NCI-H2171 treated with DMSO at 0.1 percent for 48 hours (cell line): ENCODE measurements at regions not wholly inside any gene's neighbourhood (a gene's known extent, or its start where the extent isn't known, plus 50 kb on each side); places are given as distances from the start of the nearest gene placed in this dataset.
"Not testable (repeated sequence)": the region's sequence is repeated elsewhere in the genome, so short reads cannot be mapped to it uniquely, and the experiment has no call there.

Experiments
- DNase-seq: peaks from one replicate; lab custom pipeline; 2025; lab: John Stamatoyannopoulos, UW

DNA sequence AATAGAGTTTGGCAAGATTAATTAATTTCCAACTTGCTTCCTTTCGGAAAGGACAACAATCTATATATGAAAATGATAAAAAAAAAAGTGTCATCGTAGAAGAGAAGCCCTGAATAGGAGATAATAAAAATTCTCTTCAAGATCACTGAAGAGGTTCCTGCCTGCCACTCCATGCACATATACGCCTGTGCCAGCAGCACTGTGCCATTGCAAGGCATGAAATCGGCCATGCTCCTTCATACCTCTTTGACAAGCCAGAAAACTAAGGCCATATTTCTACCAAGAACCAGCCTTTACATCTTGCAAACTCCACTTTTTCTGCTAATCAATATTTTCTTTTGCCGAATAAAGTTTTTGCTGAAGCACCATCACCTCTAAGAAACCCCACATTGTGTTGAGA, 365.5 kb downstream of the CXXC4 start:
- DNase-seq, result no peak

- no peak for DNase-seq
Observed at GRCh38 chr4:104128850-104129213, 365.9 kb downstream of the CXXC4 start.

GRCh38 chr4:104128031-104128849, 366.5 kb downstream of the CXXC4 start:
- no peak for DNase-seq

DNA sequence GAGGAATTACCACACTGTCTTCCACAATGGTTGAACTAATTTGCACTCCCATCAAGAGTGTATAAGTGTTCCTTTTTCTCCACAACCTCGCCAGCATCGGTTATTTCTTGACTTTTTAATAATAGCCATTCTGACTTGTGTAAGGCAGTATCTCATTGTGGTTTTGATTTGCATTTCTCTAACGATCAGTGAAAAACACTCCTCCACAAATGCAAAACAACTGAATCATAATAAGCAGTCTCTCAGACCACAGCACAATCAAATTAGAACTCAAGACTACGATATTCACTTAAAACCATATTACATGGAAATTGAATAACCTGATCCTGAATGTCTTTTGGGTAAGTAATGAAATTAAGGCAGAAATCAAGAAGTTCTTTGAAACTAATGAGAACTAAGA, 371.7 kb downstream of the CXXC4 start:
- no peak for DNase-seq

DNA sequence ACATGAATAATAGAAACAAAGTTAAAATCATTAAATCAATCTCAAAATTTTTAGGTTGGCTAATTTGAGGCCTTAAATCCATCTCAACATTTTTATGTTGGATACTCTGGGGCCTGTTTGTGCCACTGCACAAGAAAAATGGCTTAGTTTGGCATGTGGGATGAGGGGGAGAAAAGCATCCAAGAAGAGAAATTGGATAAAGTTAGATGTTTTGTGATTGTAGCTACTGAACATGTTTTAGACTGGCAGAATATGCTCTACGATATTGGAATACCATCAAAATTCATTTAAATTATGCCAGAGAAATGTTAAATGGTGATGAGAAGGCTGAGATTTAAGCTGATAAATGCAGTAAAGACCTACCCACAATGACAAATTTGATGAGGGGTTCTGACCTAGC, 376.9 kb downstream of the CXXC4 start:
- DNase-seq, result no peak

DNA sequence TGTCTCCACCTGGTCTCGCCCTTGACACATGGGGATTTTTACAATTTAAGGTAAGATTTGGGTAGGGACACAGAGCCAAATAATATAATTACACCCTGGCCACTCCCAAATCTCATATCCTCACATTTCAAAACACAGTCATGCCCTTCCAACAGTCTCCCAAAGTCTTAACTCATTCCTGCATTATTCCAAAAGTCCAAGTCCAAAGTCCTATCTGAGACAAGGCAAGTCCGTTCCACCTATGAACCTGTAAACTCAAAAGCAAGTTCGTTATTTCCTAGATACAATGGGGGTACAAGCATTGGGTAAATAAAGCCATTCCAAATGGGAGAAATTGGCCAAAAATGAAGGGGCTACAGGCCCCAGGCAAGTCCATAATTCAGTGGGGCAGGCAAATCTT, 380.8 kb downstream of the CXXC4 start:
- no peak for DNase-seq

- DNase-seq, result no peak
Observed at GRCh38 chr4:104099141-104099540, 379.4 kb upstream of the TACR3 start.

GRCh38 chr4:104093247-104093646, 373.5 kb upstream of the TACR3 start:
- DNase-seq, result no peak

- no peak for DNase-seq
Observed at GRCh38 chr4:104073229-104073628, 353.4 kb upstream of the TACR3 start.

GRCh38 chr4:104066533-104066932, 346.7 kb upstream of the TACR3 start:
- DNase-seq, result no peak

DNA sequence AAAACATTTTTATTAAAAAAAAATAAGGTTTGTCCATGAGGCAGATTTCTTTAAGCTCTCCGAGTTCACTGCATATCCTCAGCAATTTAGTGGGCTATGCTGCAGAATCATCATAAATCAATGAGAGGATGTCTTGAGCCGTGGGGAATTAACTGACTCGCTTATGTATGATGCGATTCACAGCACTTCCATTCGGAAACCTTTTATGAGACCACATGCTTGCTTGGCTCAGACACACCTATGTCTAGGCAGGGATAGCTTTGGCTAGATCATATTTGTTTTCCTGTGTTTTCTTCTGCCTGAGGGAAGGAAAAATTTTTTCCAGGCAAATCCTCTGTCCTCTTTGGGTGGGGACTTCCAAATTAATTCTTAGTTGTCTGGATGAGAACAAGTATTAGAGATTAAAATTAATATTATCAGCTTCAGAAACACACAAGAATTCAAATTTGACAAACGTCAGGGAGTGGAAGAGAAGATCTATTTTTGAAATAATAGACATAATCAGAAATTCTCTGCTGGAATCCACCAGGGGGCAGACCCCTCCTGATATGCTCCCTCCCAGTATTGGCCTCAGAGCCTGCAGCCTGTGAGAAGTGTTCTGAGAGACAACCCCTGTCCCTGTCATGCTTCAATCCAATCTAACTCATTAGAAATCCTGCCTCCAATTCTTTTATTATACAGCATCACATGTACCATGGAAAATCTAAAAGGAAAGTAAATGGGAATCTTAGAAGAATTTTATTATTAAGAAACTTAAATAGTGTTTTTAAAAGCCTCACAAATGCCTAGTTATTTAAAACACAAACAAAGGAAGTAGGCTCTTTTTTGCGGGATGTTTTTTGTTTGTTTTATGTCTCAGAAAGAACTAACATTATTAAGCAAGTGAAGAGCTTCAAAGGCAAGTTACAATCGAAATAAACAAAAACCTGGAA, 345.1 kb upstream of the TACR3 start:
- DNase-seq, result peak; percentile 4

GRCh38 chr4:104063341-104063740, 343.6 kb upstream of the TACR3 start:
- no peak for DNase-seq

GRCh38 chr4:104044369-104044768, 324.6 kb upstream of the TACR3 start:
- no peak for DNase-seq

DNA sequence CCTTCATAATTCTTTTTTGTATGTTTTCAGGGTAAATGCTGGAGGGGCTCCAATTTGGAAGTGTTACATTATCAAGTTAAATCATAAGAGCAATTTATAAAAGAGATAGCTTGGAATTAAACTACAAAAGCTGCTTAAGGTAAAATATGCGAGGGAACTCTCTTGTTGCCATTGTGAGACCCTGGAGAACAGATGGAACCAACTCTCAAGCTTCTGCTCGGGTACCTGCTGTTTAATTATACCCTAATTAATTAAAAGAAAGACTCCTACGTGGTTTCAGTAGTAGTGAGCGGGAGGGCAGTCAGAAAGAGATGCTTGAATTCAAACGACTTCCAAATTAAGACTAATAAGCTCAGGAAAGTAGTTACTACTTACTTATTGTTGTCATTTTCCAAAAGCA, 313.1 kb upstream of the TACR3 start:
- no peak for DNase-seq

DNA sequence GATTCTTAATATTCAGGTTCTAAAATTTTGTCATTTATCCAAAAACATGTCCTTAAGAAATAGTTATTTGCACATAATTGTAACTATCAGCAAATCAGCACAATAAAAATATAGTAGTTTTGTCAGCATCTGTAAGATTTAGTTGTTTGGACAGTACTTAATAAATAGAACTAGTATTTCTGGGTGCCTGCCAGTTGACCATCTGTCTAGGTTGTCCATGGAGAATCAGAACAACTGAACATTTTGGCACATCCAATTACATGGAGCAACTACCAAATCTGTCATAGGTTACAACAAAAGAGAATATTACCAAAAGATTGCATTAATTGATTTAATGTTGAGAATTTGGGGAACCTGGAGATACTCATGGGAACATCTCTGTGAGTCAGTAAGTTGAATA, 305.5 kb upstream of the TACR3 start:
- no peak for DNase-seq

- no peak for DNase-seq
Observed at GRCh38 chr4:104022831-104023230, 303.0 kb upstream of the TACR3 start.

GRCh38 chr4:104022226-104022625, 302.4 kb upstream of the TACR3 start:
- no peak for DNase-seq

DNA sequence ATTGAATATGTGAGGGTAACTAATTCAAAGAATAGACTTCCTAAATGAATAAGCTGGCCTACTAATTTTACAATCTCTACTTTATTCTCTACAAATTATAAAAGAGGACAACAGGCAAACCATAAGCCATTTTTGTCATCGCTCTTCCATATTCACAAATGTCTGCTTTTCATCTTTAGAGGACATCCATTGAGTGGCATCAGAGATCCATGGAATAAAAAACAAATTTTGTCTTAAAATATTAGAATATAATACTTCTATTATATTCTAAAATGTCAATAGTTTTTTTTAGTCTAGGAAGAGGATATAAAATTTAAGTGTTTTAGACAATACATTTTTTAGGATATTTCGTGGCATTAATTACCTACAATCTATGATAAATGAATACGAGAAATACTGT, 300.9 kb upstream of the TACR3 start:
- no peak for DNase-seq

GRCh38 chr4:104017213-104017612, 297.4 kb upstream of the TACR3 start:
- no peak for DNase-seq

GRCh38 chr4:104015680-104016079, 295.9 kb upstream of the TACR3 start:
- no peak for DNase-seq

GRCh38 chr4:104010722-104011121, 290.9 kb upstream of the TACR3 start:
- DNase-seq, result no peak

DNA sequence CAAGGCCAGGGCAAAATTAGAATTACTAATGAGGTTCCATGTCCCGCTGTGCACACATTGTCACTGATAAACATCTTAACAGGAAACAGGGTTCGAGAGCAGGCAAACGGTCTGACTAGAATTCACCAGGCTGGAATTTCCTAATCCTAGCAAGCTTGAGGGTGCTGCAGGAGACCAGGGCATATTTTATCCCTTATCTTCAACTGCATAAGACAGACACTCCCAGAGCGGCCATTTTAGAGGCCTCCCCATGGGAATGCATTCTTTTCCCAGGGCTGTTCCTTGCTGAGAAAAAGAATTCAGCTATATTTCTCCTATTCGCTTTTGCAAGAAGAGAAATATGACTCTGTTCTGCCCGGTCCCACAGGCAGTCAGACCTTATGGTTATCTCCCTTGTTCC, 282.5 kb upstream of the TACR3 start:
- not testable (repeated sequence) for DNase-seq

DNA sequence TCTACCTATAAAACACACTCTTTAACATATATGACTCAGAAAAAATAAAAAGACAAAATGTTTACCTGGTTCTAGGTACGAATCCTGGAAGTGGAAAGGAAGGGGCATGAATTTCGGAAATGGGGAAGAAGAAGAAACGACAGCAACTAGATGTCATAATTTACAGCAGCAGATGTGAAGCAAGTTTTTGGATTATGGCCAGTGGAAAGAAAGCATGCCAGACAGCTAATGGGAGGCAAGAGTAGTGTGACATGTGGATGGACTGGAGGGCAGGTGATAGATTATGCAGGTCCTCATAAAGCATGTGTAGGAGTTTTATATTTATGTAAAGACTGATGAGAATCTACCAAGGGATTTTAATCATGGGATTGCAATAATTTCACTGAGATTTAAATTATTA, 279.0 kb upstream of the TACR3 start:
- DNase-seq, result no peak
